Urinary bladder (tissue), 3 donors: ENCODE measurements at regions not wholly inside any gene's neighbourhood (a gene's known extent, or its start where the extent isn't known, plus 50 kb on each side); places are given as distances from the start of the nearest gene placed in this dataset.
A peak's percentile ranks its signal among the peaks of the same experiment; 100 is the strongest.
"Not testable (repeated sequence)": the region's sequence is repeated elsewhere in the genome, so short reads cannot be mapped to it uniquely, and the experiment has no call there.

ENCODE experiments used
- DNase-seq: peaks from one replicate; pipeline ENCODE4 v3.0.0-alpha.2; 2015; ENCODE audit errors: extremely low spot score
- H3K27ac ChIP-seq: one replicate; pipeline ENCODE4 v1.5.1; 2013; ENCODE audit warnings: low read depth, mild to moderate bottlenecking, moderate library complexity
- H3K36me3 ChIP-seq: one replicate; pipeline ENCODE4 v1.6.1; 2013; ENCODE audit warnings: mild to moderate bottlenecking, moderate library complexity; ENCODE audit not compliant: insufficient read depth
- H3K4me1 ChIP-seq: one replicate; pipeline ENCODE4 v1.6.1; 2013; ENCODE audit warnings: mild to moderate bottlenecking, moderate library complexity; ENCODE audit not compliant: insufficient read depth
- H3K4me3 ChIP-seq: one replicate; pipeline ENCODE4 v1.5.1; 2013; ENCODE audit warnings: low read depth, low read length
- WGBS: extraction: QIAGEN DNeasy Blood & Tissue Kit; methylation state at CpG from one replicate; pipeline ENCODE4 v1.1.7; 2013; 5-methylcytosine and 5-hydroxymethylcytosine counted together
- donor health status: healthy with polysubstance abuse.
- donor health status: healthy.

GRCh38 chr12:123049398-123050240, 69.1 kb downstream of the ARL6IP4 start:
- 74% methylated on average over 8 of the region's 8 CpGs for WGBS
- Histone ChIP-seq H3K27ac (peak overlapping the region; percentile 3), H3K4me3 (no peak overlapping the region), H3K4me1 (no peaks in the 10 kb centered on the region), H3K36me3 (no peaks in the 10 kb centered on the region)
- DNase-seq, result no peak

- H3K4me1 ChIP-seq, DNase-seq, H3K36me3 ChIP-seq, H3K4me3 ChIP-seq, H3K27ac ChIP-seq: not testable (repeated sequence)
- WGBS, result 97% methylated on average over 3 of the region's 3 CpGs
These were observed 67.4 kb downstream of the ARL6IP4 start for GRCh38 chr12:123047892-123048291.

GRCh38 chr12:123047289-123047688, 66.8 kb downstream of the ARL6IP4 start:
- H3K4me1 ChIP-seq, result no peaks in the 10 kb centered on the region
- 89% methylated on average over 1 of the region's 1 CpG for WGBS
- no peak overlapping the region for H3K4me3 ChIP-seq
- no peak for DNase-seq
- no peaks in the 10 kb centered on the region for H3K36me3 ChIP-seq
- H3K27ac ChIP-seq, result no peak overlapping the region

- Histone ChIP-seq H3K27ac (no peak overlapping the region), H3K36me3 (no peaks in the 10 kb centered on the region), H3K4me3 (no peak overlapping the region), H3K4me1 (no peaks in the 10 kb centered on the region)
- DNase-seq, result no peak
- 82% methylated on average over 3 of the region's 3 CpGs for WGBS
These were observed 66.0 kb downstream of the ARL6IP4 start for GRCh38 chr12:123046431-123046830.

GRCh38 chr12:123045678-123046077, 65.2 kb downstream of the ARL6IP4 start:
- no peak for DNase-seq
- 82% methylated on average over 7 of the region's 7 CpGs for WGBS

GRCh38 chr12:123044351-123044750, 63.9 kb downstream of the ARL6IP4 start:
- Histone ChIP-seq H3K36me3 (no peaks in the 10 kb centered on the region), H3K27ac (peak overlapping the region; percentile 69), H3K4me1 (no peaks in the 10 kb centered on the region), H3K4me3 (no peak overlapping the region)
- no peak for DNase-seq
- 67% methylated on average over 1 of the region's 1 CpG for WGBS

More at GRCh38 chr12:123045678-123046077, 65.2 kb downstream of the ARL6IP4 start:
- Histone ChIP-seq H3K4me1 (no peaks in the 10 kb centered on the region), H3K27ac (no peak overlapping the region), H3K4me3 (no peak overlapping the region), H3K36me3 (no peaks in the 10 kb centered on the region)

GRCh38 chr12:123043536-123044001, 63.1 kb downstream of the ARL6IP4 start:
- Histone ChIP-seq H3K27ac (peak overlapping the region; percentile 78), H3K36me3 (no peaks in the 10 kb centered on the region), H3K4me3 (no peak overlapping the region), H3K4me1 (no peaks in the 10 kb centered on the region)
- no peak for DNase-seq
- 11% methylated on average over 7 of the region's 7 CpGs for WGBS

- Histone ChIP-seq H3K4me3 (no peak overlapping the region), H3K27ac (peak overlapping the region; percentile 78), H3K4me1 (no peaks in the 10 kb centered on the region), H3K36me3 (no peaks in the 10 kb centered on the region)
- no peak for DNase-seq
- WGBS, result 26% methylated on average over 2 of the region's 2 CpGs
These were observed 62.4 kb downstream of the ARL6IP4 start for GRCh38 chr12:123042833-123043232.

GRCh38 chr12:123041811-123042655, 61.6 kb downstream of the ARL6IP4 start:
- H3K4me3 ChIP-seq, result no peak overlapping the region
- WGBS, result 34% methylated on average over 17 of the region's 17 CpGs
- no peaks in the 10 kb centered on the region for H3K36me3 ChIP-seq
- H3K27ac ChIP-seq, result peak overlapping the region; percentile 82
- no peaks in the 10 kb centered on the region for H3K4me1 ChIP-seq
- no peak for DNase-seq

GRCh38 chr12:123041042-123041531, 60.6 kb downstream of the ARL6IP4 start:
- Histone ChIP-seq H3K4me1 (no peaks in the 10 kb centered on the region), H3K36me3 (no peaks in the 10 kb centered on the region), H3K27ac (peak overlapping the region; percentile 82), H3K4me3 (no peak overlapping the region)
- DNase-seq, result no peak
- 70% methylated on average over 3 of the region's 3 CpGs for WGBS

- 92% methylated on average over 2 of the region's 2 CpGs for WGBS
- H3K36me3 ChIP-seq, result no peaks in the 10 kb centered on the region
- H3K4me1 ChIP-seq, result no peaks in the 10 kb centered on the region
- DNase-seq, result no peak
- H3K27ac ChIP-seq, result no peak overlapping the region
- H3K4me3 ChIP-seq, result no peak overlapping the region
These were observed 59.6 kb downstream of the ARL6IP4 start for GRCh38 chr12:123040106-123040505.

- H3K27ac ChIP-seq, result no peak overlapping the region
- no peaks in the 10 kb centered on the region for H3K36me3 ChIP-seq
- H3K4me1 ChIP-seq, result no peaks in the 10 kb centered on the region
- DNase-seq, result no peak
- H3K4me3 ChIP-seq, result no peak overlapping the region
- WGBS, result 94% methylated on average over 6 of the region's 6 CpGs
These were observed 58.5 kb downstream of the ARL6IP4 start for GRCh38 chr12:123038966-123039365.

- H3K36me3 ChIP-seq, result no peaks in the 10 kb centered on the region
- no peak overlapping the region for H3K4me3 ChIP-seq
- 93% methylated on average over 7 of the region's 7 CpGs for WGBS
- no peak for DNase-seq
- no peak overlapping the region for H3K27ac ChIP-seq
- H3K4me1 ChIP-seq, result no peaks in the 10 kb centered on the region
These were observed 58.0 kb downstream of the ARL6IP4 start for GRCh38 chr12:123038486-123038885.
